NCI-H526 treated with DMSO at 0.1 percent for 48 hours (cell line): ENCODE measurements at regions not wholly inside any gene's neighbourhood (a gene's known extent, or its start where the extent isn't known, plus 50 kb on each side); places are given as distances from the start of the nearest gene placed in this dataset.

Experiments used
- DNase-seq: peaks from one replicate; lab custom pipeline; 2025; lab: John Stamatoyannopoulos, UW

DNA sequence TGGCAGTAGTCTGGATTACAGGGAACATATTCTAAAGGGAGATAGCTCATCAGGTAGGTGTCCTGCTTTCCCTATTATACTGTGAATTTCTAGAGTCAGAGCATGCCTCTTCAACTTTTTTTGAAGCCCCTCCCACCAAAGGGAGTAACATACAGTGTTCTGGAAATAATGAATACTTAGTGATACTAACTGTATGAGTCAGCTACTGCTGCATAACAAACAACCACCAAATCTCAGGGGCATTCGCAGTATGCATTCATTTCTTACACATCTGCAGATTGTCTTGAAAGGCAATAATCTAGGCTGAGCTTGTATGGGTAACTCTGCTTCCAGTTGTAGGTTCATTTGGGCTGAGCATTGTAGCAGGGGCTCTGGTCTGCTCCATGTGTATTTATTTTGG is 409.7 kb upstream of the SPRED2 start:
- no peak for DNase-seq

DNA sequence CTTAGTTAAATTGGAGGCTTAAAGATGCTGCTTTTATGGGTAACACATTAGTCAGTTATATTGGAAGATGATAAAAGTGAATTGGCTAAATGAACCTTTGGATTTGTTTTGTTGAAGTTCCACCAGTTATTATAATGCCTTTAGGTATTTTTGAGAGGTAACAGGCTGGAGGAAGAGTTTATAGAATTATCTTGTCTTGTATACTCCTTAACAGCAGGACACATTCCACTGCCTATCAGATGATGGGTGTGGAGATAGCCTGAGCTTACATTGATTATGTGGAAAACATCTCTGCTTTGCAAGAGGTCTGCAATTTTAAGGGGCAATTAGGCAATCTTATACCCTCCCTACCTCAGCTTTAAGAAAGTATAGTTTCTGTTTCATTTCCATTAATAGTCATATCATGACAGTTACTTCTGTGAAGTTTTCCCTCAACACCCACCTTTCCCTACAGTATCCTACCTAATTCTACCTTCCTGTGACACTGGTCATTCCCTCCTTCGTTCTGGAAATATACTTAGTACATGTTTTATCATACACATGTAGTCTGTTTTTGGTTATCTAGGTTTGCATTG is 403.7 kb upstream of the SPRED2 start:
- DNase-seq: no peak

DNA sequence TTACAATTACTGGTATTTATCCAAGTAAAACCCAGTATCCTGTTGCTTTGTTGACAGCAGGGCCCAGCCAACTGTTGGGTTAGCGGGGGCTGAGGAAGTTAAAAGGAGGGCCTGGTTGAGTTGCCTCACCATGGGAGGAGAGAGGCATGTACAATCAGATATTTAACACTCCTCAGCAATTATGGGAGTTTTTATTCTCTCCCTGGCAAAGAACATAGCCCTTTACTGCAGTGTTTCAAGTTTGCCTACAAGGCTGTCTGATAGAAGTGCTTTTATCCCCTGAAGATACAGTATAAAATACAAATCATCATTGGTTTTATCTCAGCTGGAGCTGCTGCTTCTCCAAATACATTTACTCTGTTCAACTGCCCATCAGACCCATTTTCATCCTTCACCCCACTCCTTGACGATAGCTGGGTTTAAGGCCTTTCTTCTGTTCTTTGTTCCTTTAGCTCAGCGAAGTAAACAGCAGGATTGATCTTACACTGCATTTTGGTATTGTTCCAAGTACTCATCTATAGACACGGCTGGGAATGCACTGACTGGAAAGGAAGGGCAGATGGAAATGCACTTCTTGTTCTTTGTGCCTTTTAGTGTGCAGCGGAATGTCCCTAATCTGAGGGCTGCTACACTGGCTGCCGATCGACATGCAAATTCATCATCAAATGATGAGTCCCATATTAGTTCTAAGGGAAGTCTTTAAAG is 402.5 kb upstream of the SPRED2 start:
- no peak for DNase-seq

DNA sequence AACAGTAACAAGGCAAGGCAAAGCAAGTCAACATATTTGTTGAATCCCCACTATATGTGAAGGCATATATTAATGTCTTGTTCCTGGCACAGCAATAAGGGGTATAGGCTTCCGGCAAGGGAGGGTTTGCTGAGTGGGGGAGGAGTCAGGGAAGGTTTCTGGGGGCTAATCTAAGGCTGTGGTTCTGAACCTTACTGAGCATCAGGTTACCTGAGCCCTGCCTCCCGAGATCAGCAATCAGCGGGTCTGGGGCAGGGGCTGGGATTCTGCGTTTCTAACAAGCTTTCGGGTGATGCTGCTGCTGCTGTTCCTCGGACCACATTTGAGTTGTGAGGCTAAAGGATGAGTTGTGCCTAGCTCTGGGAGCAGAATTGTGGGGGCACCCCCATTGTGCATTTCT is 401.7 kb upstream of the SPRED2 start:
- DNase-seq: no peak

DNA sequence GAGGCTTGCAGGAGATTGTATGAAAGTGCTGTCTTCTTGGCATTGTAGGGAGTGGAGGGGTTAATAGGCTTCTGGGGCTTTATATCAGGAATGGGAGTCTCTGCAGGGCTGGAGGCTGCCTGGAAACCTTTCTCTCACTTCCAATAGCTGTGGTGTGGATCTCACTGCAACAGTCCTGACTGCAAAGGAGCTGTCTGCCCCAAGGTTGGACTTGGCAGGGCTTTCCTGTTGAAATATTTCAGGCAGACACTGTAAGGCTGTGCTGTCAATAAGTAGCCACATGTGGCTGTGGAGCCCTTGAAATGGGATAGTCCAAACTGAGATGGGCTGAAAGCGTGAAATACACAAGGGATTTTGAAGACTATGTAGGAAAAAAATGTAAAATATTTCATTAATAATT is 399.1 kb upstream of the SPRED2 start:
- no peak for DNase-seq

DNA sequence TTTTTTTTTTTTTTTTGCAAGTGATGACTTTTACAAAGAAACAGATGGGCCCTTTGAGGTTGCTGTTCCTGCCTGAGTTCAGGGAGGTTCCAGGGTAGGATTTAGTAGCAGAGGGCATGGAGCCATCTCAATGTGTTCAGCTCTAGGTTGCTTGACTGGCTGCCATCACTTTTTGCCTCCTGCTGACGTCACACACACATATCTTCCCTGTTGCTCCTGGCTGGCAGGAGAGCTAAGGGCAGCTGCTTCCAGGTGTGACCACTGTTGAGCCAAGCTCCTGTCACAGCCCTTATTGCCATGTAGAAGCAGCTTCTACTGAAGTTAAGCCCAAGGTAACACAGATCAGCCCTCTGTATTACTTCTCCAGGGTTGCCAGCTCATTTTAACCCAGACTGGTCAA is 394.2 kb upstream of the SPRED2 start:
- no peak for DNase-seq

DNA sequence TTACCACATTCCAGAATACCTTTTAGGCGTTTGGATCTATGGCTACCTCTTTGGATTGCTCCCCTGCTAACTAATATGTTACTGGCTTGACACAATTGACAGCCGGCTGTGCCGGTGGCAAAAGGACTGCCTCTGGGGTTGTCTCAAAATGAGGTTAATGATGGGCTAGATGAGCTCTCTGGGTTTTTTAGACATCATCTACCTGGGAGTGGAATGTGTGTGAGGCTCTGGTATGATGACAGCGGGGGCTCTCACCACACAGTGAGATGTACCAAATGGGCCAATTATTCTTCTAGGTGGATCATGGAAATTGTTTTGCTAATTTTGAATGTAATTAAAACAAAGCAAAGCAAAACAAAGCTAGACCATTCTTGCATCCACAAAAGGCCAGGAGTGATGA is 391.1 kb upstream of the SPRED2 start:
- DNase-seq: no peak

DNA sequence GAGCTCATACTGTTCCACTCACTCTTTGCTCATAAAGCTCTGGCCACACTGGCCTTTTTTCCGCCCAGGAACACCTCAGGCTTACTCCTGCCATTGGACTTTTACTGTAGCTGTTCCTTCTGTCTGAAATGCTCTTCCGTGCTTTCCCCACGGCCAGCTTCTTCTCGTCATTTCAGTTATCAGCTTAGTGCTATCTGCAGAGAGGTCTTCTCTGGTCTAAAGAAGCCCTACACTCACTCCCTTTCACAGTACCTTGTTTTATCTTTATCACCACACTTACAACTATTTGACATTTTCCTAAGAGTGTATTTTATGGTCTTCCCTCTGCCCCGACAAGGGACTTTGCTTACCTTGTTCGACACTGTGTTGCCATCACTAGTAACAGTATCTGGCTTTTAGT is 388.1 kb upstream of the SPRED2 start:
- DNase-seq: no peak

DNA sequence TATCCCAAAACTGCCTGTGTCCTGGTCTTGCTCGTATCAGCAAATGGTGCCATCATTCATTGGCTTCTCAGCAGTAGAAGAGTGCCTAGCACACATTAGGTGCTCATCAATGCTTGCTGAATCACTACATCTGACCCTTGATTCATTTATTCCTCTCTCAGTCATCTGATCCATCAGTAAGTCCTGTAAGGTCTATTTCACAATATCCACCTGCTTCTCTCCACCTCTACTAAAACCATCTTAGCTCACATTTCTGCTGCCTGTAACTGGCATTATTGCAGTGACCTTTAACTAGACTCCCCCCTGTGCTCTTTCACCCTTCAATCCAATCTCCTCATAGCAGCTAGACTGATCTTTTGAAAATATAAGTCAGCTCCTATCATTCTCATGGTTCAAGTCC is 387.6 kb upstream of the SPRED2 start:
- DNase-seq: no peak

DNA sequence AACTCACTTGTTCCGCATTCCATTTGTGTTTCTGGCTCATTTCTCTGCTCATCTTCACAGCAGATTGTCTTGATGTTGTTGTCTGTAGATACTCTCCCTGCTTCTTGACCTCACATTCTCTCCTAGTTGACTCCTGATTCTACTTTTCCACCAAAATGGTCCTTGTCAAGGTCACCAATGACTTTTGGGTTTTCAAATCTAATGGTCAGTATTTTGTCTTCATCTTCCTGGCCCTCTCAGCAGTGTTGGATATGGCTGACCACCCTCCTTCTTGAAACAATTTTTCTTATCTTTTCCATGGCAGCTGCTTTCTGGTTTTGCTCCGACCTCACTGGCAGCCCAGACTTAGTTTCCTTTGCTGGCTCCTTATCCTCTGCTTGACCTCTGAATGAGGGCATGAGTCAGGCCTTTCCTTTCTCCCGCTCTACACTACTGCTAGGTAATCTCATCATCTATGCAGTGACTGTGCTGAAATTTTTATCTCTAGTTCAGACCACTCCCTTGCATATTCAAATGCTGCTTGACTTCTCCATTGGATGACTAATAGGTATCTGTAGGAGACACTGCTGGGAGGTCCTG is 386.6 kb upstream of the SPRED2 start:
- DNase-seq: no peak

DNA sequence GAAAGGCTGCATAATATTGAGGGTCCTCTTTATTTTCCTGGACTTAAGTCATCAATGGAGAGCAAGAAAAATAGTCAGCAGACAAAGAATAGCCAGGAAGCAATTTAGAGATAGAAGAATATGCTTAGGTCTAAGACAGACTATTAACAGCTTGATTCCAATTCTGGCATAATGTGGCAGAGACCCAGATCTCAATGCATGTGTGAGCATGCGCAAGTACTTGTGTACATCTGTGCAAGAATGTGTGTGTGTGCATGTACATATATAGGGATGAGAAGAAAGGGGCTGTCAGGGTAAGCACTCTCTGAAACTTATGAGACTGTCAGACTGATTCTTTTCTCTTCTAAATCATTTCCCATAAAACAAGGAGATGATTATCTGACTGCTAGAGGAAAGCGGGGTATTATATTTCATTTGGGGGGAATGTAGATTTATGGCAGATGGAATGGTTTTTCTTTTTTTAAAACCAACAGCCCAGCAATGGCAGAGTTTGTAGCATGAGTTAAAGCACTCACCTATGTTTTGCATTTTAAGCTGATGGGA is 381.3 kb upstream of the SPRED2 start:
- DNase-seq: no peak

DNA sequence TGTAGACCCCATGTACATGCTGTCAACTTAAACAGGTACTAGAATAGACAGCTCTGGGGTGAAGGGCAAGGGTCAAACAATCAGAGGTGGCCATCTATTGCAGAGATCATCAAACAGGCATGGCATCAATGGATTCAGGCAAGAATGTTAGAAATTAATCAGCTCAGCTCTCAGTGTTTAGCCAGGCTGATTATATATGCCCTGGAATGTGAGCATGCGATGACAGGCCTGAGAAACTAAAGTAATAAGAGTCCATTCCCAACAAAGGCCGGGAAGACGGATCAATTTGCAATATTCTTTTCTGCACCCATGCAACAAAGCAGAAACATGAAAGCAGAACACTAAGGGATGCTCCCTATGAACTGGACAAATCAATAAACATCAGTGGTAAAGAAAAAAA is 380.5 kb upstream of the SPRED2 start:
- DNase-seq: no peak

DNA sequence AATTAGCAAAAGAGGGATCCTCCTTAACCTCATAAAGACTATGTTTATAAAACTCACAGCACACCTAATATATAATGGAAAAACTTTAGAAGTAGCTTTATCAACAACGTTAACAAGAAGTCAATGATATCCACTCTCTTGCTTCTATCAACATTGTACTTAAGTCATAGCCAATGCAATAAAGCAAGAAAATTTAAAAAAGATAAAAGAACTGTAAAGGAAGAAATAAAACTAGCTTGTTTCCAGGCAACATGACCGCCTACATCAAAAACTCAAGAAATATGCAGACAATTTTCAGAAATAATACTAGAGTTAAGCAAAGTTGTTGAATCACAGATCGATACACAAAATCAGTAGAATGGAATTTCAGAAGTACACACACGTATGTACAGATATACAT is 375.5 kb upstream of the SPRED2 start:
- no peak for DNase-seq

DNA sequence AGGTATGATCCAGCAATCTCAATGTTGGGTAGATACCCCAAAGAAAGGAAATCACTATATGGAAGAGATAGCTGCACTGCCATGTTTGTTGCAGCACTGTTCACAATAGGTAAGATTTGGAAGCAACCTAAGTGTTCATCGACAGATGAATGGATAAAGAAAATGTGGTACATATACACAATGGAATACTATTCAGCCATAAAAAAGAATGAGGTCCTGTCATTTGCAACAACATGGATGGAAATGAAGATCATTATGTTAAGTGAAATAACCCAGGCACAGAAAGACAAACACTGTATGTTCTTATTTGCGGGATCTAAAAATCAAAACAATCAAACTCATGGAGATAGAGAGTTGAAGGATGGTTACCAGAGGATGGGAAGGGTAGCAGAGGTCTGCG is 372.4 kb upstream of the SPRED2 start:
- DNase-seq: no peak

DNA sequence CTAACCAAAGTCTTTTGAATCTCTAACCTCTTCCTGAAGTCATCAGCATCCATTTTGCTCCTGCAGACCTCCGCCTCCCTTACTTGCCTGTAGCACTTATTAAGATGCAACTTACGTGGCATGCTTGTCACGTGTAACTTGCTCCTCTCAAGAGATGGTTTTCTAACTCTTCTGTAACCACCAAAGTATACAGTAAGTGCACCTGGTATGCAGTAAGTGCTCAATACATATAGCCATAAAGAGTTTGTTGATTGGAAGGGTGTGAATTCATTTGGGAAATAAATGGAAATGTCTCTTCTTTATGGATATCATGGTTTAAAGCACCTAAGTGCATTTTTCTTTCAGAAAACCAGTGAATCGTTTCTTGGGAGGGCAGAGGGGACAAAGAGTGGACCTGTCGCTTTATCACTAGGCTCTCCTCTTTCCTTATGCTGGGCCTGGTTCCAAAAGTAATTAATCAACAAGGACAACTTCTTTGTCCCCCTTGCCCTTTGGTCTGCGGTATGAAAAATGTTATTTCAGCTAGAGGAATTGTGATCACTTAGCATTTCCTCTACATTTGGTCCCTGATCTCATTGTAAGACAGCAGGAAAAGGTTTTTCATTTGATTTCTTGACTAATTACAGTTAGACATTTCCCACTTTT is 370.0 kb upstream of the SPRED2 start:
- no peak for DNase-seq

DNA sequence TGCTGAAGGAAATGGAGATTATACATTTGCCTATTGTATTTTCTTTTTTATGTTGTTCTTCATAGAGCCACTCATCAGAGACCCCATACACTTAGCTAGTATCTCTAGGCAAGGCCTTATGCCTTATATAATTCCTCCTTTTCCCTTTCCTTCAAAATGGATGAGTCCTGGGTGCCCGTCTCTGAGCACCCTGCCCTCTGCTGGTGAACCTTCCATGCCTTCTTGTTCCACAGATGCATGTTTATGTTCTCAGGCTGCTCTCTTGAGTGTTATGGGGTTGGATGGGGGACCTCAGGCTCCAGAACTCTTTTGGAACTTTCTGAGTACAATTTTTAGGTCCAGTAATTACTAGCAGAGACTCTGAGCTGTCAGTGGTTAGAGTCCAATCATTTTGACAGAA is 368.6 kb upstream of the SPRED2 start:
- DNase-seq: no peak

DNA sequence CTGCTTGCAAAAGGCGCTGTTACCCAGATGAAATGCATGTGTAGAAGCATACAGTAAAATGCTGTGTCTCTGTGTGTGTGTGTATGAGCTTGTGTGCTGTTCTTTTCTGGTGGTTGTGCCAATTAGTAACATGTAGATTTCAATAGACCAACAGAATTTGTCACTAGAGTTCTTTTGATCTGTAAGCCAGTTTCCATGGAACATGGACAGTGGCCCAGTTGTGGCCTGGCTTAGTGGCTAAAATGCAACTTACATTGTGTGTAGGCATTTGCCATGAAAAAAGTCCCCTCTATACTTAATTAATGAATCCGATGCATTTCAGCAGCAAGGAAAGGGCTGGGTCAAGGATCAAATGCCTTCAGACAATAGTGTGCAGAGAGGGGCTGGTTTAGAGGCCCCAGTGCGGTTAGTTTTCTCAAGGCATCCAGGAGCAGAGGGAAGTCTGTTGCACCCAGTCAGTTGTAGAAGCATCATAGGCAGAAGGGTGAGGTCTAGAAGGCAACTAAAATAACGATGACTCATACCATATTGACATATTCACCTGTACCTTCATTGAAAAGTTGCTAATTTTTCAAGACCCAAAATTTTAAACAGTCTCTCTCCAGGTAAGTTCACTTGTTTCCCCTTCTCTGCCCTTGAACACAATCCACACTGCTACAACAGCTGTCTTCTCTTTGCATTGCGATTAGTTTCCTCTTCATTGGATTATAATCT is 366.9 kb upstream of the SPRED2 start:
- no peak for DNase-seq

DNA sequence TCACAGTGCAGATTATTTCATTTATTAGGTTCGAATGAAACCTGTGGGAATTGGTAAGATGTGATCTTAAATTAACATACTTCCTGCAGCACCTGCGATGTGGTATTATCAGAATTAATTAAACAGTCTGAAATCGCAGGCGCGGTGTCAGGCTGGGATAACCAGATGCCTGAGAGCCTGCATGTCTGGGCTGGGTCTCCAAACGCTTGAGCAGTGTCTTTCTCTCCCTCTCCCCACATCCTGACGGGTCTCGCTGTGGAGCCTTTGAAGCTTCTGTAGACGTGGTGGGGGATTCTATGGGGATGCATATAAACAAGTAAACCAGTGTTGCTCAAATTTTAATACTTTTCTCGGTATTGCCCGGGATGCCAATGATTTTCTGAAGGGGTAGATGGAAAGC is 366.2 kb upstream of the SPRED2 start:
- DNase-seq: no peak

DNA sequence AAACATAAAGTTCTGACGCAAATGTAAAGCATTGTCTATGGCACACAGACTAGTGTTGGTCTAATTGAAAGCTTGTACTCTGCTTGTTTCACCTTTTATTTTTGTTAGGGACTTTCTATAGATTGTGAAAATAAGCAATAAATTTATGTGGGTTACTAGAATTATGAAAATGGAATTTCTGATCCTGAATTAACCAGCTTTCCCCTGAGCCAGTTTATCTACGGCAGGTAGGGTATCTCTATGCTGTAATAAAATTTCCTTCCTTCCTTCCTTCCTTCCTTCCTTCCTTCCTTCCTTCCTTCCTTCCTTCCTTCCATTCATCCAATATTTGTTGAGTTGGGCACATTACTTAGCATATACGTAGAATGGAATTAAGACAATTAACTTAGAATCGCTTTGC is 362.6 kb upstream of the SPRED2 start:
- no peak for DNase-seq

DNA sequence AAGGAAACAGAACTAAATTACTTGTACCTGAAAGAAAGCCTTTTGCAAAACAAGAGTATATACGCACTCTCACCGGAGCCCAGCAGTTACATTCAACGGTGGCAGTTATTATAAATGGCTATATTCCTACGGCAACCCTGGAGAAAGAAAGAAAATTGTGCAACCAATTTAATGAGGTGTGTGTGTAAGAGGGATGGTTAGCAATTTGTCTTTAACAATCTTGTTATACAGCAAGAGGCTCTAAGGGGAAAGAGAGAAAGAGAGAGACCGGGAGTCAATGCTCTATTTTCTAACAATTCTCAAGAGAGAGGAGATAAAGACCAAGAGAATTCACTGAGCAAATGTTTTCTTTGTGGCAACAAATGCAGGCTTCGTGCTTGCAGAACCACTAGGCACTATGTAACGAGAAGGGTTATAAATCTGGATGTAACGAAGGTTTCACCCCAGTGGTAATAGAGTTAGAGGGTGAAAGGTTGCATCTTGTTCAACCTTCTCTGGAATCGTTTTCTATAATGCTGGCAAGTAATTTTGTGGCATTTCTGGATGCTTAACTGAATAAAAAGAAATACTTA is 359.1 kb upstream of the SPRED2 start:
- no peak for DNase-seq

DNA sequence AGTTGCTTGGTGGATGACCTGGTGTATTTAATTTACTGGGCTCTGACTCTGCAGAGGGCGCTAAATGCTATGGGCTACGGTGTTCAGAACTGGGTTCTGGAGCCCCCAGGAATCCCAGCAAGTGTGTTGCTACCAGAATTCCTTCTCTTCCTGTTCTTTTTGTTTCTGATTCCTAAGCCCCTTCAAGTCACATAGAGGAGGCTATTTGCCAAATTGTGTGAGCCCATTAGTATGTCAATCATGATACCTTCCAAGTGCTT is 358.2 kb upstream of the SPRED2 start:
- no peak for DNase-seq

DNA sequence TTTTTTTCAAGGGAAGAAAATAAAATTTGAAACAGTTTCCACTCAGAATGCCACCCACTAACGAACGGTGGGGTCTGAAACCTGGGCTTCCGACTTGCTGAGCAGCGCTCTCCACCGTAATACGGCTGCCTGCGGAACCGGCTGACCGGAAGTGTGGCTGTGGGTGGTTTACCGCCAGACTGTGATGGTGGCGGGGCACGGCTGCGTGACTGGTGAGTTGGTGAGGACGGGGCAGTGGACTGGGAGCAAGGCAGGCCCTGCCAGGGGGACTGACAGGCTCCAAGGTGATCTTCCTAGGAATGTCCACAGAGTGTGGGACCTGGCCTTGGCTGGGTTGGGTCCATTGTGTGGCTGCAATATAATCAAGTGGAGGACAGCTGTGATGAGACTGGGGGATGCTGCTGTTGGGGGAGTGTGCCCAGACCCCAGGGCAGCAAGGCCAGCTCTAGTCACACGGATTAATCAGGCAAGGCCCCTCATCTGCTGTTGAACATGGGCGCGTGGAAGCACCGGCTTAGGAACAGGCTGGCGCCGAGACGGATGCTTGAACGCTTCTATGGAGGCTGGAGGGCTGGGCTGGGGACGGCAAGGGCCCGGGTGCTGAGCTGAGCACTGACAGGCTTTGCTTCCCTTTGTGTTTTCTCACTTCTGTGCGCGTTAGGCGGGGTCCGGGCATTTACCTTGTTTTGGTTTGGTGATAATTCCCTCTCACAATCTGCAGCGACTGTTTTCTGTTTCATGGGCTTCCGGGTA is 357.7 kb upstream of the SPRED2 start:
- DNase-seq: no peak
